Natural killer cell (primary cell): ENCODE measurements at regions not wholly inside any gene's neighbourhood (a gene's known extent, or its start where the extent isn't known, plus 50 kb on each side); places are given as distances from the start of the nearest gene placed in this dataset.
"Not testable (repeated sequence)": the region's sequence is repeated elsewhere in the genome, so short reads cannot be mapped to it uniquely, and the experiment has no call there.

Experiments
- ATAC-seq, 3 donors: fragments of 150-1000 bp in 2 of 3; fragments of 200-7000 bp in 1 of 3; cut with Tn5 transposase; 1 replicate in 1 of 3; 2 replicates in 2 of 3; pipeline ENCODE4 v1.10.0; 2021; ENCODE audit warnings: mild to moderate bottlenecking in 2 of 3, moderate library complexity in 2 of 3
- DNase-seq, 2 donors: peaks; one replicate each; pipeline versions ENCODE4 v3.0.0 to v3.0.0-alpha.2; 2013 to 2021; ENCODE audit warnings: mixed read lengths in 1 of 2
- H3K27ac ChIP-seq: one replicate; pipeline ENCODE4 v1.5.1; 2013; ENCODE audit warnings: mild to moderate bottlenecking, low read length
- H3K27me3 ChIP-seq: one replicate; pipeline ENCODE4 v1.6.1; 2013; ENCODE audit warnings: low read length; ENCODE audit not compliant: control insufficient read depth, insufficient read depth
- H3K36me3 ChIP-seq: one replicate; pipeline ENCODE4 v1.6.1; 2013; ENCODE audit warnings: low read length; ENCODE audit not compliant: control insufficient read depth, insufficient read depth
- H3K4me1 ChIP-seq: one replicate; pipeline ENCODE4 v1.6.1; 2013; ENCODE audit warnings: low read length; ENCODE audit not compliant: control insufficient read depth, insufficient read depth
- H3K4me3 ChIP-seq: one replicate; pipeline ENCODE4 v1.5.1; 2013; ENCODE audit warnings: low read length
- H3K9me3 ChIP-seq: one replicate; pipeline ENCODE4 v1.6.1; 2013; ENCODE audit warnings: low read length; ENCODE audit not compliant: control insufficient read depth, insufficient read depth
- H3K27ac Mint-ChIP-seq, 2 donors: one replicate each; pipeline ENCODE4 v1.8.0; 2022; ENCODE audit warnings: mild to moderate bottlenecking in 2 of 2, mixed read lengths in 2 of 2, moderate library complexity in 1 of 2
- H3K27me3 Mint-ChIP-seq, 2 donors: one replicate each; pipeline ENCODE4 v1.8.0; 2022; ENCODE audit warnings: low read depth in 2 of 2, mixed read lengths in 2 of 2
- H3K36me3 Mint-ChIP-seq: one replicate; pipeline ENCODE4 v1.8.0; 2022; ENCODE audit warnings: mixed read lengths
- H3K4me1 Mint-ChIP-seq, 2 donors: one replicate each; pipeline ENCODE4 v1.8.0; 2022; ENCODE audit warnings: mixed read lengths in 2 of 2
- H3K4me3 Mint-ChIP-seq: one replicate; pipeline ENCODE4 v1.8.0; 2022; ENCODE audit warnings: mild to moderate bottlenecking, moderate library complexity, mixed read lengths
- H3K9me3 Mint-ChIP-seq, 2 donors: one replicate each; pipeline ENCODE4 v1.8.0; 2022; ENCODE audit warnings: mixed read lengths in 2 of 2
- CTCF ChIP-seq: fragments of 200-600 bp; IDR thresholded peaks from one replicate; pipeline ENCODE4 v1.8.0; 2022; ENCODE audit warnings: antibody characterized with exemption
- WGBS: methylation state at CpG from one replicate; pipeline ENCODE4 v1.1.7; 2013; ENCODE audit warnings: missing lambda C conversion rate; ENCODE audit not compliant: insufficient coverage; 5-methylcytosine and 5-hydroxymethylcytosine counted together
- intact Hi-C: fragments of 100-400 bp; cut with micrococcal nuclease; formaldehyde crosslinking; loops from one replicate; pipeline ENCODE4 v1.14.2; 2022

GRCh38 chr3:20930034-20930433 lies 744.0 kb upstream of the SGO1 start:
- TF ChIP-seq CTCF, result no peak
- Histone ChIP-seq H3K27me3 (no peaks in the 10 kb centered on the region), H3K36me3 (no peaks in the 10 kb centered on the region), H3K9me3 (peaks cover 3% of the 10 kb centered on the region), H3K27ac (no peak overlapping the region), H3K4me1 (no peaks in the 10 kb centered on the region), H3K4me3 (no peak overlapping the region)
- 12% methylated on average over 2 of the region's 3 CpGs for WGBS
- H3K4me1 Mint-ChIP-seq, result no peaks in the 10 kb centered on the region
- intact Hi-C loops, result no loop called here
- peaks cover 5% of the 10 kb centered on the region for H3K36me3 Mint-ChIP-seq
- no peak overlapping the region for H3K27ac Mint-ChIP-seq
- H3K9me3 Mint-ChIP-seq, result peaks cover 14 to 21% of the 10 kb centered on the region in 2 donors
- H3K4me3 Mint-ChIP-seq, result no peak overlapping the region
- DNase-seq (no peak), ATAC-seq (no peak)
- H3K27me3 Mint-ChIP-seq, result no peaks in the 10 kb centered on the region

- intact Hi-C loops, result no loop called here
- H3K27ac Mint-ChIP-seq, result no peak overlapping the region
- Histone ChIP-seq H3K9me3 (no peaks in the 10 kb centered on the region), H3K4me1 (no peaks in the 10 kb centered on the region), H3K27me3 (no peaks in the 10 kb centered on the region), H3K36me3 (no peaks in the 10 kb centered on the region), H3K4me3 (no peak overlapping the region), H3K27ac (no peak overlapping the region)
- no peak overlapping the region for H3K4me3 Mint-ChIP-seq
- ATAC-seq, result no peak
- WGBS, result 53% methylated on average over 3 of the region's 5 CpGs
- DNase-seq, result no peak
- H3K36me3 Mint-ChIP-seq, result peaks cover 25% of the 10 kb centered on the region
- no peaks in the 10 kb centered on the region for H3K27me3 Mint-ChIP-seq
- no peaks in the 10 kb centered on the region for H3K4me1 Mint-ChIP-seq
- no peak for TF ChIP-seq CTCF
- peaks cover 18 to 27% of the 10 kb centered on the region in 2 donors for H3K9me3 Mint-ChIP-seq
These were observed 738.8 kb upstream of the SGO1 start for GRCh38 chr3:20924646-20925385.

GRCh38 chr3:20921112-20921511 lies 735.1 kb upstream of the SGO1 start:
- H3K36me3 Mint-ChIP-seq, result peaks cover 40% of the 10 kb centered on the region
- WGBS, result 95% methylated on average over 5 of the region's 5 CpGs

GRCh38 chr3:20916951-20917606 lies 731.1 kb upstream of the SGO1 start:
- Mint-ChIP-seq H3K4me1 (no peaks in the 10 kb centered on the region), H3K27ac (no peak overlapping the region), H3K27me3 (no peaks in the 10 kb centered on the region), H3K9me3 (peaks cover 14 to 22% of the 10 kb centered on the region in 2 donors), H3K36me3 (peaks cover 44% of the 10 kb centered on the region), H3K4me3 (no peak overlapping the region)
- intact Hi-C loops, result no loop called here
- Histone ChIP-seq H3K27me3 (no peaks in the 10 kb centered on the region), H3K27ac (no peak overlapping the region), H3K4me3 (no peak overlapping the region), H3K4me1 (no peaks in the 10 kb centered on the region), H3K9me3 (peaks cover 10% of the 10 kb centered on the region), H3K36me3 (no peaks in the 10 kb centered on the region)
- no peak for TF ChIP-seq CTCF
- DNase-seq, result no peak
- WGBS, result 71% methylated on average over 6 of the region's 6 CpGs
- no peak for ATAC-seq

More at GRCh38 chr3:20921112-20921511, 735.1 kb upstream of the SGO1 start:
- H3K4me1 ChIP-seq, H3K27ac ChIP-seq, H3K27me3 ChIP-seq, H3K27me3 Mint-ChIP-seq, H3K4me1 Mint-ChIP-seq, H3K4me3 Mint-ChIP-seq, intact Hi-C loops, H3K4me3 ChIP-seq, H3K36me3 ChIP-seq, DNase-seq, H3K27ac Mint-ChIP-seq, ATAC-seq, H3K9me3 ChIP-seq: not testable (repeated sequence)
- peaks cover 20 to 30% of the 10 kb centered on the region in 2 donors for H3K9me3 Mint-ChIP-seq
